ENCODE measurements at regions not wholly inside any gene's neighbourhood (a gene's known extent, or its start where the extent isn't known, plus 50 kb on each side); places are given as distances from the start of the nearest gene placed in this dataset.
"Not testable (repeated sequence)": the region's sequence is repeated elsewhere in the genome, so short reads cannot be mapped to it uniquely, and the experiment has no call there.

DNA sequence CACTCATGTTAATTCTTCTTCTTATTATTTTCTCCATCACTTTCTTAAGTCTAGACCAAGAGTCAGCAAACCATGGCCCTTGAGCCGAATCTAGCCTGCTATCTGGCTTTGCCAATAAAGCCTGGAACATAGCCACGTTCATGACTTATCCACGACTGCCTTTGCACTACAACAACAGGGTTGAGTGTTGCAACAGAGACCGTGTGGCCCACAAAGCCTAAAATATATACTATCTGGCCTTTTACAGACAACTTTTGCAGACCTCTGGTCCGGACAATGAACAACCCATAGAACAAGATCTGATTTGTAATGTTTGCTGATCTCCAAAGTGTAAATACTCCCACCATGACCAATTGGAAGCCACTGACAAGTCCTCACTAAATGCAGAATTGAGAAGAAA lies 140.5 kb upstream of the CDYL start:
- Mint-ChIP-seq H3K4me3 (no peak overlapping the region), H3K4me1 (no peaks in the 10 kb centered on the region), H3K9me3 (peaks cover 4% of the 10 kb centered on the region), H3K27ac (no peak overlapping the region), H3K36me3 (peaks cover 4% of the 10 kb centered on the region), H3K27me3 (peaks cover 12% of the 10 kb centered on the region)
- DNase-seq (ENCODE audit: low spot score in 2 of 2) = no peak
- no peak for ATAC-seq (ENCODE audit: low read depth)

DNA sequence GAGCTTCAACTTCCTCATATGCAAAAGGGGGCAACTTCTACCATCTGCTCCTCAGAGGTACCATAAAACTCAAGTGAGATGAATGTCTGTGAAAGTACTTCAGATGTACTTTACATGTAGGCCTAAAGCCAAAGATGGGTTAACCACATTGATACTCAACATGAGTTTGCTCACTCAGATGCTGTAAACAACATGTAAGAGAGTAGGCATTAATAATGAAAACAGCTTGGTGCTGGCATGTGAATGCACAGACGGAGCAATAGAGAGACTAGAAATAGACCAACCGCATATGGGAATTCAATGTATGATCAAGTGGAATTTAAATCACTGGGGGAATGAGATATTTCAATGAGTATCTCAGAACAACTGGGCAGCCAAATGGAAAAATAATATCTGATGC lies 143.8 kb upstream of the CDYL start:
- Mint-ChIP-seq H3K4me1 (no peaks in the 10 kb centered on the region), H3K4me3 (no peak overlapping the region), H3K27ac (no peak overlapping the region), H3K36me3 (no peaks in the 10 kb centered on the region), H3K27me3 (peaks cover 8% of the 10 kb centered on the region), H3K9me3 (peaks cover 8% of the 10 kb centered on the region)
- no peak for ATAC-seq (ENCODE audit: low read depth)
- no peak for DNase-seq (ENCODE audit: low spot score in 2 of 2)

DNA sequence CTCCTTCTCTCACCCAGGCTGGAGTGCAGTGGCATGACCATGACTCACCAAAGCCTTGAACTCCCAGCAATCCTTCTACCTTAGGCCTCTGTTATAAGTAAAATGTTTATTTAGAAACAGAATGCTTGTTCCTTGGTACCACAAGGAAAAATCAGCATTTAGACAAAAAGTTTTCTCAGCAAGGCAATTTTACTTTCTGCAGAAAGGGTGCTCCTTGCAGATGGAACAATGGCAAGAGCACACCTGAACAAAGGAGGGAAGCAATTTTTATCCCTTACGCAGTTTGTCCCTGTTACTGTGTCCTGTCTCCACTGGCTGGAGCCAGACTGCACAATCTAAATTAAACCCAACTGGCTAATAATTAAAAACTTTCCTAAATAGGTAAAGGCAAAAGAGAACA lies 146.4 kb upstream of the CDYL start:
- not testable (repeated sequence) for ATAC-seq (ENCODE audit: low read depth); H3K36me3 Mint-ChIP-seq; H3K27ac Mint-ChIP-seq; H3K27me3 Mint-ChIP-seq; H3K9me3 Mint-ChIP-seq; DNase-seq (ENCODE audit: low spot score in 2 of 2); H3K4me1 Mint-ChIP-seq; H3K4me3 Mint-ChIP-seq

DNA sequence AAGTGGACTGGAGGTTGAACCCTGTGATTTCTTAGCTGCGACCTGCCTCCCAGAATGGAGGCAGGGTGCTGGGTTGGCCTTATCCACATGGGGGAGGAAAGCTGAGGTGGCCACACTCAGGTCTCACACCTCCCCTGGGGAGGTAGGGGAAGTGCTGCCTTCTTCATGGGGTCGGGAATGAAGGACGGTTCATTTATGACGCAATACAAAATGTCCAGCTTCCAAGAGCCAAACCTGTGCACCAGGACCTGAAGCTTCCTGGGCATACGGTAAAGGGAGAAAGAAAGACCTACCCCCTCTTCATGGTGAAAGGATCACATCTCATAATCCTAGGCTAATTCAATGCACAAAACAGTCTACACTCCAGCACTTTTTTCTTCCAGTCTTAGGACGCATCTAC lies 150.6 kb upstream of the CDYL start:
- DNase-seq (ENCODE audit: low spot score in 2 of 2) (no peak), ATAC-seq (ENCODE audit: low read depth) (no peak)
- Mint-ChIP-seq H3K9me3 (peaks cover 5% of the 10 kb centered on the region), H3K27ac (no peak overlapping the region), H3K4me1 (no peaks in the 10 kb centered on the region), H3K4me3 (no peak overlapping the region), H3K36me3 (no peaks in the 10 kb centered on the region), H3K27me3 (no peaks in the 10 kb centered on the region)

DNA sequence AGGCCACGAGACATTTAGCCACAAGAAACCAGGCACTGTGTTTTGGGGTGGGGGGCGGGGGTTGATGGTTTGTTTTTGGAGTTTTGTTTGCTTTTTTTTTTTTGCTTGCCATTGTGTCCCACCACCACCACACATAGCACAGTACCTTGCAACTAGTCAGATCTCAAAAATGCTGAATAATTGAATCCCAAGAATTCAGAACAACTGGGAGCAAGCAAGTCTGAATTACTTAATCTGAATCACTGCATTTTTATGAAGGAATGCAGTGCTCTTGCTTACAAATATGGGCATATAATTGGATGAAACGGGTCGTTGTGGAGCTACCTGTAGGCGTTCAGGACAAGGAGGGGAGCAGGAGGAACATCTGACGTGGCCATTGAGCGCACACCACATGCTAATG lies 151.5 kb upstream of the CDYL start:
- peaks cover 2% of the 10 kb centered on the region for H3K9me3 Mint-ChIP-seq
- no peak overlapping the region for H3K4me3 Mint-ChIP-seq
- H3K27ac Mint-ChIP-seq = no peak overlapping the region
- DNase-seq (ENCODE audit: low spot score in 2 of 2) (no peak), ATAC-seq (ENCODE audit: low read depth) (no peak)
- no peaks in the 10 kb centered on the region for H3K4me1 Mint-ChIP-seq
- no peaks in the 10 kb centered on the region for H3K27me3 Mint-ChIP-seq
- no peaks in the 10 kb centered on the region for H3K36me3 Mint-ChIP-seq

DNA sequence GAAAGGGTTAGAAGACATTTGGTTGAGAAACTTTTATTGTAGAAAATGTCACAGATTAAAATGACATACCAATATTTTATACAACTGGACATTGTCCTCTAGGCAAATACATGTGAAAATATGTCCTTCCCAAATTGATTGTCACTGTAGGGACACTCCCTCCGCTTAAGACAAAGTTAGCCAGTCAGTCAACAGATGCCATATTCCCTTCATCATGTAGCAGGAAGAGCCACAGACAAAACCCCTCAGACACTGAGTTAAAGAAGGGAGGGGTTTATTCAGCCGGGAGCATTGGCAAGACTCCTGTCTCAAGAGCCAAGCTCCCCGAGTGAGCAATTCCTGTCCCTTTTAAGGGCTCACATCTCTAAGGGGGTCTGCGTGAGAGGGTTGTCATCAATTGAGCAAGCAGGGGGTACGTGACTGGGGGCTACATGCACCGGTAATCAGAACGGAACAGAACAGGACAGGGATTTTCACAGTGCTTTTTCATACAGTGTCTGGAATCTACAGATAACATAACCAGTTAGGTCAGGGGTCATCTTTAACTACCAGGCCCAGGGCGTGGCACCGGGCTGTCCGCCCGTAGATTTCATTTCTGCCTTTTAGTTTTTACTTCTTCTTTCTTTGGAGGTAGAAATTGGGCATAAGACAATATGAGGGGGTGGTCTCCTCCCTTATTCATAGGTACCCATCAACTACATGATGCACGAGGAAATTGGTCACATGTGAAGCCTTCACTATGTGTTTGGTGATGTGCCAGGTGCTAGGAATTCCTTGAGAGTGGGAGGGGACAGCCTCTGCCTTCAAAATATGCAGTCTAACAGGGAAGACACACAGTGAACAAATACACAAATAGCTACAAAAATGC lies 155.7 kb upstream of the CDYL start:
- no peak for DNase-seq (ENCODE audit: low spot score in 2 of 2)
- H3K27ac Mint-ChIP-seq = no peak overlapping the region
- peaks cover 6% of the 10 kb centered on the region for H3K27me3 Mint-ChIP-seq
- ATAC-seq (ENCODE audit: low read depth) = no peak
- no peaks in the 10 kb centered on the region for H3K36me3 Mint-ChIP-seq
- H3K9me3 Mint-ChIP-seq = no peaks in the 10 kb centered on the region
- no peak overlapping the region for H3K4me3 Mint-ChIP-seq
- H3K4me1 Mint-ChIP-seq = no peaks in the 10 kb centered on the region

DNA sequence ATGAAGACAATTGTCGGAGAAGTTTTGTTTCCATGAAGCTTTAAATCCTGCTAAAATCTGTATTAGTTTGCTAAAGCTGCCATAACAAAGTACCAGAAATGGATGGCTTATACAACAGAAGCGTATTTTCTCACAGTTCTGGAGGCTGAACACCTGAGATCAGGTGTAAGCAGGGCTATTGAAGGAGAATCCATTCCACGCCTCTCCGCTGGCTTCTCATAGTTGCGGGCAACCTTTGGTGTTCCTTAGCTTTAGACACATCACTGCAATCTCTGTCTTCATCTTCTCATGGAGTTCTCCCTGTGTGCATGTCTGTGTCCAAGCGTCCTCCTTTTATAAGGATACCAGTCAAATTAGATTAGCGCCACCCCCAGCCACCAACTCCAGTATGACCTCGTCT lies 159.9 kb upstream of the CDYL start:
- Mint-ChIP-seq H3K4me3 (no peak overlapping the region), H3K4me1 (peaks cover 4% of the 10 kb centered on the region), H3K36me3 (no peaks in the 10 kb centered on the region), H3K9me3 (peaks cover 2% of the 10 kb centered on the region), H3K27ac (no peak overlapping the region), H3K27me3 (peaks cover 16% of the 10 kb centered on the region)
- no peak for ATAC-seq (ENCODE audit: low read depth)
- no peak for DNase-seq (ENCODE audit: low spot score in 2 of 2)

DNA sequence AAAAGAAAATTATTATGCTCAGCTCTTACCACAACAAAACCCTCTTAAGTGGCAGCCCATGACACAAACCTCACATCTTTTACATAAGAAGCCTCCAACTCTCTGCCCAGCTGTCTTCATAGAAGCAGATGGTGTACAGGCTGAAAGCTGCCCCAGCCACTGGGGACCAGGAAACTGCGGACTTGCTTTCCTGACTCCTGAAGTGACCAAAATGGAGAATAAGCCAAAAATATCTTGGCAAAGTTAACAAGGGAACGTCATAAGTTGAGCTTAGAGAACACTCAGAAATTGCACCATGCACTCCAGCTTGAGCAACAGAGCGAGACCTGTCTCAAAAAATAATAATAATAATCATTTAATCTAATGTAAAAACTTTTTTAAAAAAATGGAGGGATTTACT lies 160.3 kb upstream of the CDYL start:
- H3K36me3 Mint-ChIP-seq = no peaks in the 10 kb centered on the region
- H3K4me3 Mint-ChIP-seq = no peak overlapping the region
- H3K27ac Mint-ChIP-seq = no peak overlapping the region
- no peak for ATAC-seq (ENCODE audit: low read depth)
- no peak for DNase-seq (ENCODE audit: low spot score in 2 of 2)
- H3K27me3 Mint-ChIP-seq = peaks cover 17% of the 10 kb centered on the region
- peaks cover 2% of the 10 kb centered on the region for H3K9me3 Mint-ChIP-seq
- peaks cover 5% of the 10 kb centered on the region for H3K4me1 Mint-ChIP-seq

DNA sequence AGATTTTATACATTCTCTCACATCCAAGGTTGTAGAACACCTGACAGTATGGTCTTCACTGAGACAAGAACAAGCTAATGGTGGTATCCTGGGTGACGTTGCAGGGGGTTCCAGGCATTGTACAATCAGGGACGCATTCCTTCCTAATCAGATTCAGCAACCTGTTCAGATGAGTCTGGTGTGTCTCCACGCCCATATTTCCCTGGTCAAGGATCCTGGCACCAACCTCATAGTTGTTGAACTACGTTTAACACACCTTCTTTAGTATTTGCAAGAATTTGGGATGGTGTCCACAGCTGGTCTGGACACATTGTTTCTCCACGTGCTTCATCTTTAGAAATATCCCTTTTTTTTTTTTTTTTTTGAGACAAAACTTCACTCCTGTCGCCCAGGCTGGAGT lies 161.0 kb upstream of the CDYL start:
- no peak for DNase-seq (ENCODE audit: low spot score in 2 of 2)
- H3K9me3 Mint-ChIP-seq = peaks cover 2% of the 10 kb centered on the region
- peaks cover 18% of the 10 kb centered on the region for H3K27me3 Mint-ChIP-seq

DNA sequence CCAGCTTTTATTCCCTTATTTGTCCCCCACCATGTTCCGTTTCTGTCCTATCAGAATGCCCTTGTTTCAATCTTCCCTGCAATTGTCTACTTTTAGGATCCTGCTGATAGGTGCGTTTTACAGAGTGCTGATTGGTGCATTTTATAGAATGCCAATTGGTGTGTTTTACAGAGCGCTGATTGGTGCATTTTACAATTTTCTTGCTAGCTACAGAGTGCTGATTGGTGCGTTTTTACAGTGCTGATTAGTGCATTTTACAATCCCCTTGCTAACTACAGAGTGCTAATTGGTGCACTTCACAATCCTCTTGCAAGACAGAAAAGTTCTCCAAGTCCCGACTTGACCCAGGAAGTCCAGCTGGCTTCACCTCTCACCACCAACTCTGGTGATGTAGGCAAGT lies 161.6 kb upstream of the CDYL start:
- peaks cover 18% of the 10 kb centered on the region for H3K27me3 Mint-ChIP-seq
- H3K4me1 Mint-ChIP-seq = peaks cover 5% of the 10 kb centered on the region
- no peak overlapping the region for H3K27ac Mint-ChIP-seq
- H3K4me3 Mint-ChIP-seq = no peak overlapping the region
- DNase-seq (ENCODE audit: low spot score in 2 of 2) (no peak), ATAC-seq (ENCODE audit: low read depth) (no peak)
- H3K36me3 Mint-ChIP-seq = no peaks in the 10 kb centered on the region
- peaks cover 2% of the 10 kb centered on the region for H3K9me3 Mint-ChIP-seq

More for the DNA sequence above, 161.0 kb upstream of the CDYL start:
- no peak overlapping the region for H3K27ac Mint-ChIP-seq
- peaks cover 5% of the 10 kb centered on the region for H3K4me1 Mint-ChIP-seq
- no peaks in the 10 kb centered on the region for H3K36me3 Mint-ChIP-seq
- ATAC-seq (ENCODE audit: low read depth) = no peak
- H3K4me3 Mint-ChIP-seq = no peak overlapping the region

DNA sequence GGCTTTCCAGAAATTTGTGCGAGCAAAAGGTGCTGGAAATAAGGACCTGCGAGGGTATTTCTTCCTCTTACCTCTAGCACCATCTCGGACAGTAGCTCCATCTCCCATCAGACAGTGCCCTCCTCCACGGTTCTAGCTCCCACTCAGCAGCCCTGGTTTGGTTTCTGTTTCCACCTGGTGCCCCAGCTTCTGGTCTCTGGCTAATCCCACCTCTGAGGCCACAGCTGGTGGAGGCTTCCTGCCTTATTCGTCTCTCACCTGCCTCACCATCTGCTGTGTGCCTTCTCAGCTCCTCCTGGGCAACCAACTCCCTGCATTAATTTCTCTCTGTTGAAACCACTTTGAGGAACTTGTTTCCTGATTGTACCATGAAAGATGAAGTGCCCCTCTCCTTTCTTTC lies 162.4 kb upstream of the CDYL start:
- ATAC-seq (ENCODE audit: low read depth) = no peak
- no peak for DNase-seq (ENCODE audit: low spot score in 2 of 2)
- H3K4me3 Mint-ChIP-seq = no peak overlapping the region
- H3K27me3 Mint-ChIP-seq = peaks cover 18% of the 10 kb centered on the region
- H3K9me3 Mint-ChIP-seq = peaks cover 2% of the 10 kb centered on the region
- H3K27ac Mint-ChIP-seq = no peak overlapping the region
- H3K36me3 Mint-ChIP-seq = no peaks in the 10 kb centered on the region
- peaks cover 5% of the 10 kb centered on the region for H3K4me1 Mint-ChIP-seq

DNA sequence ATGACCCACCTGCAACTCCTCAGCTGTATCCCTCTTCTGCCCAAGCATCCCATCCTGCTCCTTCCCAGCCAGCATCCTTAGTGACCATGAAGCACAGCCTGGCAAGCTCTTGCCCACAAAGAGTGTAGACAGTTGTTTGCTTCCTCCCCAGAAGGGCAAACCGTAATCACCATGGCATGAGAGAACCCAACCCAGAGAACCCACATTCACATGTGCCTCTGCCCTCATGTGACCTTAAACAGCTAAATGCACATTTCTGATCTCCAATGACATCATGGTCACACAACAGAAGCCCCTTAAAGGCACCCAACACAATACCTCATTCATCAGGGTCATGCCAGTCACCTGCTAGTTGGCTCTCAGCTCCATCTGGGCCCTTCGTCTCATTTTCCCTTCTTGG lies 162.8 kb upstream of the CDYL start:
- Mint-ChIP-seq H3K9me3 (peaks cover 2% of the 10 kb centered on the region), H3K27me3 (peaks cover 18% of the 10 kb centered on the region), H3K4me1 (peaks cover 5% of the 10 kb centered on the region), H3K27ac (no peak overlapping the region), H3K4me3 (no peak overlapping the region), H3K36me3 (no peaks in the 10 kb centered on the region)
- ATAC-seq (ENCODE audit: low read depth) = no peak
- DNase-seq (ENCODE audit: low spot score in 2 of 2) = no peak

DNA sequence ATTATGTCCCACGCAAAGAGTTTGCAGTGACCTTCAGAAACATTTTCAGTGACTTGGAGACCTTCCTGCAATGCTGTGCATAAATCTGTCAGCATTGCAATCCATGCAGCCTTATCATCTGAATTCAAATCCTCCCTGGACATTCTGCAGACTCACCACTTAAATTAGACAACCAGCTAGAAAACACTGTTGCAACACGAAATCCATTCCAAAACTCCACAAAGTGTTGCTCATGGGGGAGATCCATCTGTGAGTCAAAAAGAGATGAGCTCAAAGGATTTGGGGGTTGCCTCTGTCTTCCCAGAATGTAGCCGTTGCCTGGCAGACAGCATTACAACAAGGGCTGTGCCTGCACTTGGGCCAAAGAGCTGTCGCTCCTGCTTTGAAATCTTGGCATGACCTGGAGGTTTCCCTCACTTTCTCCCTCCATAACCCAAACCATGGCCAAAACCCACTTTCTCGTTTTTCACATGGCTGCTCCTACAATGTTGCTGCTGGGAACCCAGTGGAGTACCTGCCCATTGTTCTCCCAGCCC lies 163.5 kb upstream of the CDYL start:
- Mint-ChIP-seq H3K4me1 (peaks cover 5% of the 10 kb centered on the region), H3K27ac (no peak overlapping the region), H3K9me3 (peaks cover 2% of the 10 kb centered on the region), H3K27me3 (peaks cover 18% of the 10 kb centered on the region), H3K4me3 (no peak overlapping the region), H3K36me3 (no peaks in the 10 kb centered on the region)
- DNase-seq (ENCODE audit: low spot score in 2 of 2) = no peak
- ATAC-seq (ENCODE audit: low read depth) = no peak

DNA sequence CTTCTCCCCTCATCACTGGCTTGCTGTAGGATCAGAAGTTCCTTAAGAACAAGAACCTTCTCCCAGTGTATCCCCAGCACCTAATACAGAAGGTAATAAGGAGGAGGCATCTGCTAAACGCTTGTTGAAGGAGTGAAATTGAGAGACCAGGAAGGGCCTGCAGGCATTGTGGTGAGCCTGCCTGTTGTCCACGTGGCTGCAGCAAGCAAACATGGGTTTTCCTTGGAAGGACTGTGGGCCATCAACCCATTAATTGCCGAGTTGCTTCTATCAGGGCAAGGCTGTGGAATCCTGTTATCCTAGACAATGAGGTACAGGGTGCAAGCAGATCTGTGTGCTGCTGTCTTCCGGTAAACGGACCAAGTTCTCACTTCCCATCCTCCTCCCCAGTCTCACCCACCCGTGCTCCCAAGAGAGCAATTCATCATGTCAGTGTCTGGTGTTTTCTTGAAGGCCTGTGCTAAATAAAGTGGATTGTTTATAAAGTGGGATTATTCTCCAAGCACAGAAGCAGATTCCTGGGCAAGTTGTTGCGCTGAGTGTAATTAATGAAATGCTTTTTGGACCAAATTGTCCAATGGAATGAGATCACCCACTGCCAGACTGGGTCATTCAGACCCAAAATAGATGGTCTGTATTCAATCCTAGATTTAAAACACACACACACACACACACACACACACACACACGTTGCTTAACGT lies 164.6 kb upstream of the CDYL start:
- Mint-ChIP-seq H3K9me3 (peaks cover 2% of the 10 kb centered on the region), H3K36me3 (no peaks in the 10 kb centered on the region), H3K4me1 (peaks cover 5% of the 10 kb centered on the region), H3K4me3 (no peak overlapping the region), H3K27me3 (peaks cover 21% of the 10 kb centered on the region), H3K27ac (no peak overlapping the region)
- DNase-seq (ENCODE audit: low spot score in 2 of 2) = no peak
- ATAC-seq (ENCODE audit: low read depth) = no peak
